ENCODE measurements at regions not wholly inside any gene's neighbourhood (a gene's known extent, or its start where the extent isn't known, plus 50 kb on each side); places are given as distances from the start of the nearest gene placed in this dataset.

DNA sequence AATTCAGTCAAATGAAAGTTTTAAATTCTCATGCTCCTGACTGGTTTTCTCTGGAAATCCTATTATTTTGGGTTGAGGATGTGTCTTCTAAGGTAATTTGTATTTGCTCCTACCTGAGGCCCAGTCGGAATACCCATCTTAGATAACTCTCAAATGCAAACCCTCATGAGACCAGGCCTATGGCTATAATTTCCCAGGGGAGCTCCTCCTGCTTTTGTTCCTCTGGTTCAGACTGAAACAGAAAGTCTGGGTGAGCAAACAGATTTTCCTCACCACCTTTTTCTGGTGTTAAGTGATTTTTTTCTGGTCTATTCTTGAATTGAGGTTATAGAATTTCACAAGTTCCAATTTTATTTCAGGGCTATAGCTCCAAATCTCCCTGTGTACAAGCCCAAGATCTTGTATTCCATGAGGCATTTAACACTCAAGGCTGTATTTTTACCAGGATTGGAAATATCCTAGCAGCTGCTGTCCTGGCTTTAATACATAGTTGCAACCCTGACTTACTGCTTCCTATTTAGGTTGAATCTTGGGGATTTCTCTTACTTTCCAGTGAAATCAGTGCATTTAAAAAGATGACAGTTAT is 169.1 kb upstream of the PTCHD4 start:
- no peak for TF ChIP-seq ZC3H10 (CRISPR knock-in tag; IDR thresholded peaks at IDR 0.05)
- no peak for TF ChIP-seq RARB (CRISPR knock-in tag; IDR thresholded peaks at IDR 0.05)
- TF ChIP-seq, protein P1, sequence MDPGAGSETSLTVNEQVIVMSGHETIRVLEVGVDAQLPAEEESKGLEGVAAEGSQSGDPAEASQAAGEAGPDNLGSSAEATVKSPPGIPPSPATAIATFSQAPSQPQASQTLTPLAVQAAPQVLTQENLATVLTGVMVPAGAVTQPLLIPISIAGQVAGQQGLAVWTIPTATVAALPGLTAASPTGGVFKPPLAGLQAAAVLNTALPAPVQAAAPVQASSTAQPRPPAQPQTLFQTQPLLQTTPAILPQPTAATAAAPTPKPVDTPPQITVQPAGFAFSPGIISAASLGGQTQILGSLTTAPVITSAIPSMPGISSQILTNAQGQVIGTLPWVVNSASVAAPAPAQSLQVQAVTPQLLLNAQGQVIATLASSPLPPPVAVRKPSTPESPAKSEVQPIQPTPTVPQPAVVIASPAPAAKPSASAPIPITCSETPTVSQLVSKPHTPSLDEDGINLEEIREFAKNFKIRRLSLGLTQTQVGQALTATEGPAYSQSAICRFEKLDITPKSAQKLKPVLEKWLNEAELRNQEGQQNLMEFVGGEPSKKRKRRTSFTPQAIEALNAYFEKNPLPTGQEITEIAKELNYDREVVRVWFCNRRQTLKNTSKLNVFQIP (CRISPR knock-in tag; IDR thresholded peaks at IDR 0.05; ENCODE audit: borderline replicate concordance, low read depth), result no peak
- TF ChIP-seq ZNF565 (CRISPR knock-in tag; conservative IDR thresholded peaks at IDR 0.05; ENCODE audit: low read depth), result no peak
- no peak for TF ChIP-seq ZFP3 (CRISPR knock-in tag; IDR thresholded peaks at IDR 0.05)
- no peak for TF ChIP-seq PPARA (CRISPR knock-in tag; IDR thresholded peaks at IDR 0.05; ENCODE audit: borderline replicate concordance)

Data from SK-N-SH treated with all-trans-retinoic acid at 6 μM for 48 hours (cell line).